Testis (tissue), 2 donors: ENCODE measurements at regions not wholly inside any gene's neighbourhood (a gene's known extent, or its start where the extent isn't known, plus 50 kb on each side); places are given as distances from the start of the nearest gene placed in this dataset.

Source experiments
- DNase-seq: peaks from one replicate; pipeline ENCODE4 v3.0.0-alpha.2; 2019
- H3K27ac ChIP-seq, 2 donors: fragments of 200-600 bp; sonication (generic); one replicate each; pipeline ENCODE4 v1.5.1; 2019
- H3K27me3 ChIP-seq: fragments of 200-600 bp; sonication (generic); one replicate; pipeline ENCODE4 v1.5.1; 2019
- H3K36me3 ChIP-seq: fragments of 200-600 bp; sonication (generic); one replicate; pipeline ENCODE4 v1.5.1; 2017; ENCODE audit warnings: low read depth; ENCODE audit errors: missing control alignments
- H3K4me1 ChIP-seq: fragments of 200-600 bp; sonication (generic); one replicate; pipeline ENCODE4 v1.5.1; 2019
- H3K4me3 ChIP-seq, 2 donors: fragments of 200-600 bp; sonication (generic); one replicate each; pipeline ENCODE4 v1.5.1; 2017 to 2019
- H3K9me3 ChIP-seq: fragments of 200-600 bp; sonication (generic); one replicate; pipeline ENCODE4 v1.5.1; 2017
- CTCF ChIP-seq, 3 experiments: fragments of 450-650 bp in 2 of 3; fragments of 200-600 bp in 1 of 3; sonication (generic) in 1 of 3; IDR thresholded peaks; one replicate each; pipeline ENCODE4 v1.5.1; 2016 to 2019; ENCODE audit warnings: antibody characterized with exemption in 3 of 3, mild to moderate bottlenecking in 2 of 3, moderate library complexity in 1 of 3
- POLR2A ChIP-seq: fragments of 450-650 bp; IDR thresholded peaks from one replicate; pipeline ENCODE4 v1.6.1; 2017; ENCODE audit warnings: antibody characterized with exemption, mild to moderate bottlenecking, moderate library complexity
- WGBS, 2 donors: methylation state at CpG; one replicate each; pipeline ENCODE4 v1.1.5; 2018; 5-methylcytosine and 5-hydroxymethylcytosine counted together
- intact Hi-C: fragments of 100-400 bp; cut with DNase I; formaldehyde crosslinking; loops from one replicate; pipeline ENCODE4 v1.15.1; 2023; ENCODE audit warnings: low total_unique reads

GRCh38 chr11:133669371-133670053 lies 137.2 kb upstream of the OPCML start:
- Histone ChIP-seq H3K4me1 (no peaks in the 10 kb centered on the region), H3K9me3 (no peaks in the 10 kb centered on the region), H3K27me3 (no peaks in the 10 kb centered on the region), H3K27ac (no peak overlapping the region), H3K36me3 (no peaks in the 10 kb centered on the region), H3K4me3 (no peak overlapping the region)
- DNase-seq, result no peak
- WGBS, 2 donors, result 49% methylated on average over 12 of the region's 12 CpGs
- TF ChIP-seq POLR2A, result no peak
- intact Hi-C loops, result no loop called here

GRCh38 chr11:133663135-133663985 lies 131.1 kb upstream of the OPCML start:
- DNase-seq, result no peak

GRCh38 chr11:133661846-133662245 lies 129.5 kb upstream of the OPCML start:
- no peak for DNase-seq
- Histone ChIP-seq H3K27ac (no peak overlapping the region), H3K27me3 (no peaks in the 10 kb centered on the region)

More at GRCh38 chr11:133663135-133663985, 131.1 kb upstream of the OPCML start:
- Histone ChIP-seq H3K4me1 (no peaks in the 10 kb centered on the region), H3K9me3 (no peaks in the 10 kb centered on the region), H3K27me3 (no peaks in the 10 kb centered on the region), H3K36me3 (no peaks in the 10 kb centered on the region), H3K4me3 (no peak overlapping the region), H3K27ac (no peak overlapping the region)
- intact Hi-C loops, result no loop called here
- 85 to 87% methylated on average over 13 of the region's 13 CpGs for WGBS, 2 donors
- no peak for TF ChIP-seq POLR2A
- no peak for TF ChIP-seq CTCF (IDR thresholded peaks at IDR 0.05)

GRCh38 chr11:133660202-133660568 lies 127.9 kb upstream of the OPCML start:
- no peaks in the 10 kb centered on the region for H3K27me3 ChIP-seq
- DNase-seq, result no peak
- no peak for TF ChIP-seq CTCF (IDR thresholded peaks at IDR 0.05)
- no peak for TF ChIP-seq POLR2A
- intact Hi-C loops, result no loop called here
- no peak overlapping the region for H3K4me3 ChIP-seq
- H3K36me3 ChIP-seq, result no peaks in the 10 kb centered on the region
- no peaks in the 10 kb centered on the region for H3K4me1 ChIP-seq
- H3K27ac ChIP-seq, result no peak overlapping the region
- no peaks in the 10 kb centered on the region for H3K9me3 ChIP-seq
- WGBS, 2 donors, result 78 to 80% methylated on average over 5 of the region's 5 CpGs

More at GRCh38 chr11:133661846-133662245, 129.5 kb upstream of the OPCML start:
- intact Hi-C loops, result no loop called here
- Histone ChIP-seq H3K4me3 (no peak overlapping the region), H3K9me3 (no peaks in the 10 kb centered on the region), H3K36me3 (no peaks in the 10 kb centered on the region), H3K4me1 (no peaks in the 10 kb centered on the region)
- 91 to 92% methylated on average over 7 to 9 of the region's 9 CpGs for WGBS, 2 donors
- TF ChIP-seq CTCF (IDR thresholded peaks at IDR 0.05) (no peak), POLR2A (no peak)

- TF ChIP-seq CTCF (IDR thresholded peaks at IDR 0.05) (no peak), POLR2A (no peak)
- WGBS, 2 donors, result 62 to 67% methylated on average over 8 of the region's 8 CpGs
- H3K4me3 ChIP-seq, result no peak overlapping the region
- H3K4me1 ChIP-seq, result no peaks in the 10 kb centered on the region
- H3K27ac ChIP-seq, result no peak overlapping the region
- DNase-seq, result no peak
- H3K9me3 ChIP-seq, result no peaks in the 10 kb centered on the region
- H3K36me3 ChIP-seq, result no peaks in the 10 kb centered on the region
- intact Hi-C loops, result no loop called here
- no peaks in the 10 kb centered on the region for H3K27me3 ChIP-seq
These were observed 127.4 kb upstream of the OPCML start for GRCh38 chr11:133659538-133660201.
